Activated T-helper 2 cell treated with anti-CD3 and anti-CD28 coated beads, Interferon-gamma antibody, Interleukin-2, Interleukin-4, amounts not matched to agents 10 μg/mL and 5 μg/mL and 100 μg/mL, durations not matched to agents 14 hours and 24 hours and 36 hours (primary cell): ENCODE measurements at regions not wholly inside any gene's neighbourhood (a gene's known extent, or its start where the extent isn't known, plus 50 kb on each side); places are given as distances from the start of the nearest gene placed in this dataset.

Experiments used
- DNase-seq: peaks from one replicate; pipeline ENCODE4 v3.0.0; 2021; ENCODE audit warnings: low spot score
- H3K27ac Mint-ChIP-seq: one replicate; pipeline ENCODE4 v1.8.0; 2021; ENCODE audit warnings: mixed read lengths
- H3K27me3 Mint-ChIP-seq: one replicate; pipeline ENCODE4 v1.8.0; 2021; ENCODE audit warnings: low read depth, mixed read lengths
- H3K36me3 Mint-ChIP-seq: one replicate; pipeline ENCODE4 v1.8.0; 2021; ENCODE audit warnings: low read depth, mixed read lengths
- H3K4me1 Mint-ChIP-seq: one replicate; pipeline ENCODE4 v1.8.0; 2021; ENCODE audit warnings: low read depth, mixed read lengths
- H3K4me3 Mint-ChIP-seq: one replicate; pipeline ENCODE4 v1.8.0; 2021; ENCODE audit warnings: low read depth, mild to moderate bottlenecking, moderate library complexity, mixed read lengths
- H3K9me3 Mint-ChIP-seq: one replicate; pipeline ENCODE4 v1.8.0; 2021; ENCODE audit warnings: mixed read lengths
- intact Hi-C: fragments of 100-400 bp; cut with micrococcal nuclease; formaldehyde crosslinking; loops from one replicate; pipeline ENCODE4 v1.15.1; 2023

GRCh38 chr19:32104153-32104849 is 241.1 kb upstream of the ZNF507 start:
- intact Hi-C loops: no loop called here
- peaks cover 3% of the 10 kb centered on the region for H3K9me3 Mint-ChIP-seq
- no peak overlapping the region for H3K4me3 Mint-ChIP-seq
- H3K36me3 Mint-ChIP-seq: no peaks in the 10 kb centered on the region
- H3K4me1 Mint-ChIP-seq: no peaks in the 10 kb centered on the region
- DNase-seq: no peak
- no peak overlapping the region for H3K27ac Mint-ChIP-seq
- peaks cover 3% of the 10 kb centered on the region for H3K27me3 Mint-ChIP-seq

GRCh38 chr19:32104850-32105235 is 240.6 kb upstream of the ZNF507 start:
- H3K4me1 Mint-ChIP-seq: no peaks in the 10 kb centered on the region
- H3K36me3 Mint-ChIP-seq: no peaks in the 10 kb centered on the region
- intact Hi-C loops: no loop called here
- no peak overlapping the region for H3K27ac Mint-ChIP-seq
- no peak overlapping the region for H3K4me3 Mint-ChIP-seq
- peaks cover 3% of the 10 kb centered on the region for H3K9me3 Mint-ChIP-seq
- peaks cover 3% of the 10 kb centered on the region for H3K27me3 Mint-ChIP-seq
- DNase-seq: no peak

GRCh38 chr19:32105527-32106310 is 239.7 kb upstream of the ZNF507 start:
- Mint-ChIP-seq H3K27me3 (peaks cover 3% of the 10 kb centered on the region), H3K4me3 (no peak overlapping the region), H3K27ac (no peak overlapping the region), H3K9me3 (peaks cover 3% of the 10 kb centered on the region), H3K36me3 (no peaks in the 10 kb centered on the region), H3K4me1 (no peaks in the 10 kb centered on the region)
- intact Hi-C loops: no loop called here
- DNase-seq: no peak

GRCh38 chr19:32122258-32122657 is 223.2 kb upstream of the ZNF507 start:
- no peak for DNase-seq
- no peak overlapping the region for H3K4me3 Mint-ChIP-seq
- H3K9me3 Mint-ChIP-seq: peaks cover 10% of the 10 kb centered on the region
- intact Hi-C loops: no loop called here
- H3K27ac Mint-ChIP-seq: no peak overlapping the region
- no peaks in the 10 kb centered on the region for H3K27me3 Mint-ChIP-seq
- H3K4me1 Mint-ChIP-seq: no peaks in the 10 kb centered on the region
- no peaks in the 10 kb centered on the region for H3K36me3 Mint-ChIP-seq

- H3K36me3 Mint-ChIP-seq: no peaks in the 10 kb centered on the region
- intact Hi-C loops: no loop called here
- no peak for DNase-seq
- no peaks in the 10 kb centered on the region for H3K4me1 Mint-ChIP-seq
- H3K9me3 Mint-ChIP-seq: peaks cover 2% of the 10 kb centered on the region
- H3K27me3 Mint-ChIP-seq: no peaks in the 10 kb centered on the region
- H3K4me3 Mint-ChIP-seq: no peak overlapping the region
- H3K27ac Mint-ChIP-seq: no peak overlapping the region
These were observed 222.0 kb upstream of the ZNF507 start for GRCh38 chr19:32123355-32123940.

GRCh38 chr19:32124585-32124984 is 220.8 kb upstream of the ZNF507 start:
- Mint-ChIP-seq H3K27me3 (no peaks in the 10 kb centered on the region), H3K4me3 (no peak overlapping the region), H3K9me3 (no peaks in the 10 kb centered on the region), H3K27ac (no peak overlapping the region), H3K4me1 (no peaks in the 10 kb centered on the region), H3K36me3 (no peaks in the 10 kb centered on the region)
- DNase-seq: no peak
- intact Hi-C loops: no loop called here

GRCh38 chr19:32129141-32129540 is 216.3 kb upstream of the ZNF507 start:
- Mint-ChIP-seq H3K4me3 (no peak overlapping the region), H3K9me3 (peaks cover 3% of the 10 kb centered on the region), H3K36me3 (no peaks in the 10 kb centered on the region), H3K27ac (no peak overlapping the region), H3K27me3 (no peaks in the 10 kb centered on the region), H3K4me1 (no peaks in the 10 kb centered on the region)
- intact Hi-C loops: no loop called here
- no peak for DNase-seq

- Mint-ChIP-seq H3K27me3 (no peaks in the 10 kb centered on the region), H3K4me1 (no peaks in the 10 kb centered on the region), H3K9me3 (peaks cover 3% of the 10 kb centered on the region), H3K27ac (no peak overlapping the region), H3K4me3 (no peak overlapping the region), H3K36me3 (no peaks in the 10 kb centered on the region)
- no peak for DNase-seq
- intact Hi-C loops: no loop called here
These were observed 215.1 kb upstream of the ZNF507 start for GRCh38 chr19:32130332-32130731.

- H3K9me3 Mint-ChIP-seq: peaks cover 3% of the 10 kb centered on the region
- no peak overlapping the region for H3K27ac Mint-ChIP-seq
- no peak for DNase-seq
- H3K27me3 Mint-ChIP-seq: no peaks in the 10 kb centered on the region
- H3K36me3 Mint-ChIP-seq: no peaks in the 10 kb centered on the region
- H3K4me1 Mint-ChIP-seq: no peaks in the 10 kb centered on the region
- intact Hi-C loops: no loop called here
- no peak overlapping the region for H3K4me3 Mint-ChIP-seq
These were observed 214.4 kb upstream of the ZNF507 start for GRCh38 chr19:32131005-32131404.

GRCh38 chr19:32138416-32138815 is 207.0 kb upstream of the ZNF507 start:
- intact Hi-C loops: no loop called here
- Mint-ChIP-seq H3K4me1 (no peaks in the 10 kb centered on the region), H3K4me3 (no peak overlapping the region), H3K36me3 (no peaks in the 10 kb centered on the region), H3K27me3 (no peaks in the 10 kb centered on the region), H3K9me3 (no peaks in the 10 kb centered on the region), H3K27ac (no peak overlapping the region)
- no peak for DNase-seq

GRCh38 chr19:32141840-32142511 is 203.4 kb upstream of the ZNF507 start:
- no peak overlapping the region for H3K27ac Mint-ChIP-seq
- peaks cover 12% of the 10 kb centered on the region for H3K9me3 Mint-ChIP-seq
- H3K4me1 Mint-ChIP-seq: no peaks in the 10 kb centered on the region
- no peaks in the 10 kb centered on the region for H3K36me3 Mint-ChIP-seq
- no peak overlapping the region for H3K4me3 Mint-ChIP-seq
- H3K27me3 Mint-ChIP-seq: no peaks in the 10 kb centered on the region
- DNase-seq: no peak
- intact Hi-C loops: no loop called here

GRCh38 chr19:32146664-32147063 is 198.7 kb upstream of the ZNF507 start:
- Mint-ChIP-seq H3K4me1 (no peaks in the 10 kb centered on the region), H3K36me3 (no peaks in the 10 kb centered on the region), H3K4me3 (no peak overlapping the region), H3K27me3 (no peaks in the 10 kb centered on the region), H3K9me3 (peaks cover 31% of the 10 kb centered on the region), H3K27ac (no peak overlapping the region)
- intact Hi-C loops: no loop called here
- DNase-seq: no peak

- Mint-ChIP-seq H3K27me3 (no peaks in the 10 kb centered on the region), H3K4me3 (no peak overlapping the region), H3K27ac (no peak overlapping the region), H3K4me1 (no peaks in the 10 kb centered on the region), H3K9me3 (peaks cover 28% of the 10 kb centered on the region), H3K36me3 (no peaks in the 10 kb centered on the region)
- no peak for DNase-seq
- intact Hi-C loops: no loop called here
These were observed 194.8 kb upstream of the ZNF507 start for GRCh38 chr19:32150605-32151004.
